Small intestine (tissue), 7 donors: ENCODE measurements at regions not wholly inside any gene's neighbourhood (a gene's known extent, or its start where the extent isn't known, plus 50 kb on each side); places are given as distances from the start of the nearest gene placed in this dataset.

ENCODE experiments used
- DNase-seq, 2 donors: peaks; one replicate each; pipeline versions ENCODE4 v3.0.0 to v3.0.0-alpha.2; 2013
- FAIRE-seq: peaks from 2 replicates; lab custom pipeline; 2012; peaks lifted over from hg19 to GRCh38; lab: Jason Lieb, UNC
- H3K27ac ChIP-seq, 3 donors: one replicate each; pipeline ENCODE4 v1.5.1; 2013; ENCODE audit warnings: low read length in 2 of 3, mild to moderate bottlenecking in 2 of 3, control low read depth in 1 of 3, inconsistent platforms in 1 of 3, low read depth in 1 of 3, moderate library complexity in 1 of 3
- H3K27me3 ChIP-seq, 3 donors: one replicate each; pipeline ENCODE4 v1.6.1; 2013; ENCODE audit warnings: low read length in 3 of 3, inconsistent platforms in 1 of 3; ENCODE audit not compliant: control insufficient read depth in 3 of 3, insufficient read depth in 3 of 3
- H3K36me3 ChIP-seq, 3 donors: one replicate each; pipeline ENCODE4 v1.6.1; 2013; ENCODE audit warnings: low read length in 3 of 3, inconsistent platforms in 1 of 3, low read depth in 1 of 3, mild to moderate bottlenecking in 1 of 3, moderate library complexity in 1 of 3; ENCODE audit not compliant: control insufficient read depth in 3 of 3, insufficient read depth in 2 of 3
- H3K4me1 ChIP-seq, 3 donors: one replicate each; pipeline ENCODE4 v1.6.1; 2013; ENCODE audit warnings: low read length in 2 of 3, inconsistent platforms in 1 of 3, low read depth in 1 of 3, mild to moderate bottlenecking in 1 of 3, moderate library complexity in 1 of 3; ENCODE audit not compliant: control insufficient read depth in 3 of 3, insufficient read depth in 2 of 3
- H3K4me3 ChIP-seq, 3 donors: one replicate each; pipeline ENCODE4 v1.5.1; 2013; ENCODE audit warnings: low read length in 3 of 3, control low read depth in 1 of 3, inconsistent platforms in 1 of 3, low read depth in 1 of 3, mild to moderate bottlenecking in 1 of 3, moderate library complexity in 1 of 3
- H3K9me3 ChIP-seq, 2 donors: one replicate each; pipeline ENCODE4 v1.6.1; 2013; ENCODE audit warnings: low read depth in 1 of 2, low read length in 1 of 2; ENCODE audit not compliant: control insufficient read depth in 2 of 2, insufficient read depth in 1 of 2
- WGBS, 3 donors: extraction: QIAGEN DNeasy Blood & Tissue Kit; methylation state at CpG; one replicate each; pipeline ENCODE4 v1.1.7; 2013; 5-methylcytosine and 5-hydroxymethylcytosine counted together
- donor health status: healthy with polysubstance abuse.
- donor health status: control.
- donor health status: control.
- donor health status: Bipolar disorder and iron deficiency.
- donor health status: healthy.

GRCh38 chr9:75504721-75505120, 385.8 kb upstream of the PCSK5 start:
- no peaks in the 10 kb centered on the region for H3K27me3 ChIP-seq
- no peaks in the 10 kb centered on the region for H3K36me3 ChIP-seq
- H3K9me3 ChIP-seq: no peaks in the 10 kb centered on the region
- H3K27ac ChIP-seq: no peak overlapping the region
- FAIRE-seq (no peak), DNase-seq (no peak)
- no peaks in the 10 kb centered on the region for H3K4me1 ChIP-seq
- no peak overlapping the region for H3K4me3 ChIP-seq

- H3K36me3 ChIP-seq: no peaks in the 10 kb centered on the region
- DNase-seq (no peak), FAIRE-seq (no peak)
- H3K9me3 ChIP-seq: no peaks in the 10 kb centered on the region
- no peak overlapping the region for H3K4me3 ChIP-seq
- no peaks in the 10 kb centered on the region for H3K27me3 ChIP-seq
- no peak overlapping the region for H3K27ac ChIP-seq
- H3K4me1 ChIP-seq: no peaks in the 10 kb centered on the region
Observed at GRCh38 chr9:75505654-75506053, 384.8 kb upstream of the PCSK5 start.

GRCh38 chr9:75529463-75529862, 361.0 kb upstream of the PCSK5 start:
- peak; percentile 27 to 76 for DNase-seq
- Histone ChIP-seq H3K36me3 (no peaks in the 10 kb centered on the region), H3K9me3 (no peaks in the 10 kb centered on the region), H3K4me1 (peaks cover 0 to 24% (median 4%) of the 10 kb centered on the region in 3 donors), H3K27ac (no peak overlapping the region), H3K4me3 (no peak overlapping the region), H3K27me3 (no peaks in the 10 kb centered on the region)
- FAIRE-seq: no peak

GRCh38 chr9:75531588-75531987, 358.9 kb upstream of the PCSK5 start:
- DNase-seq (peak; percentile 21 to 61), FAIRE-seq (no peak)
- peak overlapping the region in 1 of 3 donors; percentile 75 for H3K27ac ChIP-seq

GRCh38 chr9:75532233-75533050, 358.0 kb upstream of the PCSK5 start:
- H3K36me3 ChIP-seq: no peaks in the 10 kb centered on the region
- H3K4me3 ChIP-seq: no peak overlapping the region
- no peaks in the 10 kb centered on the region for H3K9me3 ChIP-seq
- DNase-seq: peak; percentile 83 to 87
- 8 to 39% (median 17%) methylated on average over 3 of the region's 3 CpGs for WGBS, 3 donors
- peak overlapping the region in 2 of 3 donors; percentile 41 to 75 for H3K27ac ChIP-seq
- H3K27me3 ChIP-seq: no peaks in the 10 kb centered on the region
- peak; percentile 89 for FAIRE-seq
- H3K4me1 ChIP-seq: peaks cover 0 to 30% (median 4%) of the 10 kb centered on the region in 3 donors

More at GRCh38 chr9:75531588-75531987, 358.9 kb upstream of the PCSK5 start:
- Histone ChIP-seq H3K4me1 (peaks cover 0 to 30% (median 4%) of the 10 kb centered on the region in 3 donors), H3K36me3 (no peaks in the 10 kb centered on the region), H3K9me3 (no peaks in the 10 kb centered on the region), H3K27me3 (no peaks in the 10 kb centered on the region), H3K4me3 (no peak overlapping the region)
- 33 to 66% (median 53%) methylated on average over 2 of the region's 2 CpGs for WGBS, 3 donors

- no peaks in the 10 kb centered on the region for H3K9me3 ChIP-seq
- H3K27me3 ChIP-seq: no peaks in the 10 kb centered on the region
- peaks cover 0 to 5% (median 0%) of the 10 kb centered on the region in 3 donors for H3K4me1 ChIP-seq
- DNase-seq (no peak), FAIRE-seq (no peak)
- no peaks in the 10 kb centered on the region for H3K36me3 ChIP-seq
- 81 to 84% (median 81%) methylated on average over 1 of the region's 1 CpG for WGBS, 3 donors
- no peak overlapping the region for H3K27ac ChIP-seq
- no peak overlapping the region for H3K4me3 ChIP-seq
Observed at GRCh38 chr9:75539523-75539922, 350.9 kb upstream of the PCSK5 start.

GRCh38 chr9:75540185-75540584, 350.3 kb upstream of the PCSK5 start:
- Histone ChIP-seq H3K4me3 (no peak overlapping the region), H3K9me3 (no peaks in the 10 kb centered on the region), H3K4me1 (peaks cover 0 to 5% (median 0%) of the 10 kb centered on the region in 3 donors), H3K27me3 (no peaks in the 10 kb centered on the region), H3K27ac (no peak overlapping the region), H3K36me3 (no peaks in the 10 kb centered on the region)
- FAIRE-seq: no peak
- DNase-seq: no peak
- 88 to 93% (median 93%) methylated on average over 1 of the region's 1 CpG for WGBS, 3 donors

GRCh38 chr9:75541734-75542133, 348.7 kb upstream of the PCSK5 start:
- DNase-seq (no peak), FAIRE-seq (no peak)
- Histone ChIP-seq H3K27ac (no peak overlapping the region), H3K27me3 (no peaks in the 10 kb centered on the region), H3K4me3 (no peak overlapping the region), H3K36me3 (no peaks in the 10 kb centered on the region), H3K9me3 (no peaks in the 10 kb centered on the region), H3K4me1 (no peaks in the 10 kb centered on the region)
- 91 to 94% (median 92%) methylated on average over 1 of the region's 1 CpG for WGBS, 3 donors

- Histone ChIP-seq H3K4me1 (no peaks in the 10 kb centered on the region), H3K36me3 (no peaks in the 10 kb centered on the region), H3K27ac (no peak overlapping the region), H3K27me3 (no peaks in the 10 kb centered on the region), H3K4me3 (no peak overlapping the region), H3K9me3 (no peaks in the 10 kb centered on the region)
- no peak for FAIRE-seq
- no peak for DNase-seq
Observed at GRCh38 chr9:75544815-75545214, 345.7 kb upstream of the PCSK5 start.
